ENCODE measurements at regions not wholly inside any gene's neighbourhood (a gene's known extent, or its start where the extent isn't known, plus 50 kb on each side); places are given as distances from the start of the nearest gene placed in this dataset.

DNA sequence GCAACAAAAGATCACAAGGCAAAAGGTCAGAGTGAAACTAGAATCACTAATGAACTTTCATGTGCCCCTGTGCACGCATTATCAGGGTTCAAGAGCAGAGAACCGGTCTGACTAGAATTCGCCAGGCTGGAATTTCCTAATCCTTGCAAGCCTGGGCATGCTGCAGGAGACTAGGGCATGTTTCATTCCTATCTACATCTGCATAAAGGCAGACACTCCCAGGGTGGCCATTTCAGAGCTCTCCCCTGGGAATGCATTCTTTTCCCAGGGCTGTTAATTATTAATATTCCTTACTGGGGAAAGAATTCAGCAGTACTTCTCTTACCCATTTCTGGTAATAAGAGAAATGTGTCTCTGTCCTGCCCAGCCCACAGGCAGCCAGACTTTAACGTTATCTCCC lies 90.5 kb downstream of the CDC14C start:
- no peak for TF ChIP-seq EZH2 (IDR thresholded peaks at IDR 0.05)
- TF ChIP-seq, protein P1, sequence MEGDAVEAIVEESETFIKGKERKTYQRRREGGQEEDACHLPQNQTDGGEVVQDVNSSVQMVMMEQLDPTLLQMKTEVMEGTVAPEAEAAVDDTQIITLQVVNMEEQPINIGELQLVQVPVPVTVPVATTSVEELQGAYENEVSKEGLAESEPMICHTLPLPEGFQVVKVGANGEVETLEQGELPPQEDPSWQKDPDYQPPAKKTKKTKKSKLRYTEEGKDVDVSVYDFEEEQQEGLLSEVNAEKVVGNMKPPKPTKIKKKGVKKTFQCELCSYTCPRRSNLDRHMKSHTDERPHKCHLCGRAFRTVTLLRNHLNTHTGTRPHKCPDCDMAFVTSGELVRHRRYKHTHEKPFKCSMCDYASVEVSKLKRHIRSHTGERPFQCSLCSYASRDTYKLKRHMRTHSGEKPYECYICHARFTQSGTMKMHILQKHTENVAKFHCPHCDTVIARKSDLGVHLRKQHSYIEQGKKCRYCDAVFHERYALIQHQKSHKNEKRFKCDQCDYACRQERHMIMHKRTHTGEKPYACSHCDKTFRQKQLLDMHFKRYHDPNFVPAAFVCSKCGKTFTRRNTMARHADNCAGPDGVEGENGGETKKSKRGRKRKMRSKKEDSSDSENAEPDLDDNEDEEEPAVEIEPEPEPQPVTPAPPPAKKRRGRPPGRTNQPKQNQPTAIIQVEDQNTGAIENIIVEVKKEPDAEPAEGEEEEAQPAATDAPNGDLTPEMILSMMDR (IDR thresholded peaks at IDR 0.05): no peak
- TF ChIP-seq EZH2phosphoT487 (IDR thresholded peaks at IDR 0.05): no peak
- no peaks in the 10 kb centered on the region for H3F3A ChIP-seq (ENCODE audit: low read depth)
- no peaks in the 10 kb centered on the region for H3K9me3 ChIP-seq (ENCODE audit: low read depth)
- no peaks in the 10 kb centered on the region for H3K79me2 ChIP-seq (ENCODE audit: low read depth)
- H3K9me3 Mint-ChIP-seq: peaks cover 14% of the 10 kb centered on the region
- H3K4me2 ChIP-seq: no peak overlapping the region
- no peak overlapping the region for H3K4me3 ChIP-seq
- no peak for DNase-seq (ENCODE audit: low spot score)
- no peak overlapping the region for H2AFZ ChIP-seq (replicated peaks)
- no peak overlapping the region for H3K9ac ChIP-seq
- no peak overlapping the region for H3K27ac Mint-ChIP-seq
- H3K4me1 ChIP-seq: no peaks in the 10 kb centered on the region
- no peak overlapping the region for H3K4me3 Mint-ChIP-seq
- no peaks in the 10 kb centered on the region for H3K27me3 ChIP-seq
- peaks cover 4% of the 10 kb centered on the region for H3K4me1 Mint-ChIP-seq
- H4K20me1 ChIP-seq (ENCODE audit: low read depth): no peaks in the 10 kb centered on the region
- H3K36me3 Mint-ChIP-seq: no peaks in the 10 kb centered on the region
- H3K27ac ChIP-seq: no peak overlapping the region
- H3K27me3 Mint-ChIP-seq (ENCODE audit: insufficient read depth, low read depth): no peaks in the 10 kb centered on the region
- no peaks in the 10 kb centered on the region for H3K36me3 ChIP-seq

DNA sequence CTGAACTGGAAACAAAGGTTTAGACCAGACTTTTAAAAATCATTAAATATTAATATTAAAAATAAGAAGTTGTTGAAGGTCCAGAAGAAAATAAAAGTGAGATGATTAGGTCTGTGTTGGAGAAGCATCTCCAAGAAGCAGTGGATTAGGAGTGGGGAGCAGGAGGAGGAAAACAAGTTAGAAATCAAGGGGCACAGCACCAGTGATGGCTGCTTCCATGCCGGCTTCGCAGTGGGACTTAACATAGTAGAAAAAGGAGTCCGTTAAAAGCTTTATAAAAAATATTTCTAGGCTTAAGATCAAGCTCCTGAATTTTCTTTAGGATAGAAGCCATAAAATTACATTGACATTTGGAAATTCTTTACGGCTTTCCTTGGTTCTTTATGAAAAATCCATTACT lies 95.8 kb downstream of the CDC14C start:
- Histone ChIP-seq H3K4me3 (no peak overlapping the region), H3K27me3 (no peaks in the 10 kb centered on the region), H3K79me2 (ENCODE audit: low read depth) (no peaks in the 10 kb centered on the region), H3K9me3 (ENCODE audit: low read depth) (no peaks in the 10 kb centered on the region), H3K9ac (no peak overlapping the region), H3K36me3 (no peaks in the 10 kb centered on the region), H3K4me2 (no peak overlapping the region), H3F3A (ENCODE audit: low read depth) (peaks cover 15% of the 10 kb centered on the region), H3K27ac (no peak overlapping the region), H3K4me1 (peaks cover 16% of the 10 kb centered on the region), H2AFZ (replicated peaks) (no peak overlapping the region), H4K20me1 (ENCODE audit: low read depth) (no peaks in the 10 kb centered on the region)
- no peak for DNase-seq (ENCODE audit: low spot score)
- TF ChIP-seq, protein P1 (IDR thresholded peaks at IDR 0.05): no peak
- TF ChIP-seq EZH2 (IDR thresholded peaks at IDR 0.05) (no peak), EZH2phosphoT487 (IDR thresholded peaks at IDR 0.05) (no peak)
- H3K9me3 Mint-ChIP-seq: no peaks in the 10 kb centered on the region
- no peaks in the 10 kb centered on the region for H3K36me3 Mint-ChIP-seq
- no peak overlapping the region for H3K4me3 Mint-ChIP-seq
- peak overlapping the region; percentile 54 for H3K27ac Mint-ChIP-seq
- no peaks in the 10 kb centered on the region for H3K27me3 Mint-ChIP-seq (ENCODE audit: insufficient read depth, low read depth)
- peaks cover 10% of the 10 kb centered on the region for H3K4me1 Mint-ChIP-seq

DNA sequence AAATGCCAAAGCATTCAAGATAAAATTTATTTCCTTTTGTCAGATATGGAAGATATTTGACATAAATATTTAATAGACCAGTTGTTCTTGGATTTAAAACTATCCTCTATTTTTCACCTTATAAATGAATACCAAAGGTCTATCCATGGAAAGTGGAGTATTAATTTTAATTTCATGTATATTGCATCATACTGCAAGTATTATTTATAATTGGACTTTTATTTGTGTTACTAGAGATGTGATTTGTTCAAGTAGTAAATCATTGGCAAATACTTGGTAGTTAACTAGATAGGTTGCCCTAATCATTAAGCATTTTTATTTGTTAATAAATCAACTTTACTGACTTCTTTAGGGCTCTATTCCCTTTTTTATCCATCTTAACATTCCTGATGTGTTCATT lies 98.1 kb downstream of the CDC14C start:
- no peak overlapping the region for H3K27ac Mint-ChIP-seq
- H3K4me2 ChIP-seq: no peak overlapping the region
- H3K4me1 Mint-ChIP-seq: peaks cover 15% of the 10 kb centered on the region

More for the DNA sequence above, 98.1 kb downstream of the CDC14C start:
- Histone ChIP-seq H3K9ac (no peak overlapping the region), H3K27ac (no peak overlapping the region), H3K36me3 (no peaks in the 10 kb centered on the region), H3K4me3 (no peak overlapping the region), H3K79me2 (ENCODE audit: low read depth) (no peaks in the 10 kb centered on the region), H3K4me1 (peaks cover 16% of the 10 kb centered on the region), H3F3A (ENCODE audit: low read depth) (peaks cover 15% of the 10 kb centered on the region), H3K9me3 (ENCODE audit: low read depth) (no peaks in the 10 kb centered on the region), H3K27me3 (no peaks in the 10 kb centered on the region), H4K20me1 (ENCODE audit: low read depth) (no peaks in the 10 kb centered on the region), H2AFZ (replicated peaks) (no peak overlapping the region)
- H3K9me3 Mint-ChIP-seq: peaks cover 2% of the 10 kb centered on the region
- no peak overlapping the region for H3K4me3 Mint-ChIP-seq
- H3K36me3 Mint-ChIP-seq: no peaks in the 10 kb centered on the region
- no peaks in the 10 kb centered on the region for H3K27me3 Mint-ChIP-seq (ENCODE audit: insufficient read depth, low read depth)
- TF ChIP-seq EZH2 (IDR thresholded peaks at IDR 0.05): no peak
- TF ChIP-seq, protein P1 (IDR thresholded peaks at IDR 0.05): no peak
- TF ChIP-seq EZH2phosphoT487 (IDR thresholded peaks at IDR 0.05): no peak
- no peak for DNase-seq (ENCODE audit: low spot score)
